IMR-90 (cell line): ENCODE measurements at regions not wholly inside any gene's neighbourhood (a gene's known extent, or its start where the extent isn't known, plus 50 kb on each side); places are given as distances from the start of the nearest gene placed in this dataset.

Source experiments
- FOS ChIP-seq: fragments of 150-350 bp; IDR thresholded peaks from 2 replicates; pipeline ENCODE4 v1.6.1; 2016; ENCODE audit warnings: low read depth, low read length
- POLR2A ChIP-seq: IDR thresholded peaks from 2 replicates; pipeline ENCODE4 v1.6.1; 2012; ENCODE audit warnings: mild to moderate bottlenecking, low read depth, low read length
- USF2 ChIP-seq: fragments of 150-350 bp; IDR thresholded peaks from 2 replicates; pipeline ENCODE4 v1.6.1; 2017; ENCODE audit warnings: mild to moderate bottlenecking, antibody characterized with exemption, low read length, low read depth
- TF ChIP-seq, protein P1 (sequence below): conservative IDR thresholded peaks from 2 replicates; pipeline ENCODE4 v1.5.1; 2012; ENCODE audit warnings: mild to moderate bottlenecking, low read depth, low read length, improper control_type of control experiment

DNA sequence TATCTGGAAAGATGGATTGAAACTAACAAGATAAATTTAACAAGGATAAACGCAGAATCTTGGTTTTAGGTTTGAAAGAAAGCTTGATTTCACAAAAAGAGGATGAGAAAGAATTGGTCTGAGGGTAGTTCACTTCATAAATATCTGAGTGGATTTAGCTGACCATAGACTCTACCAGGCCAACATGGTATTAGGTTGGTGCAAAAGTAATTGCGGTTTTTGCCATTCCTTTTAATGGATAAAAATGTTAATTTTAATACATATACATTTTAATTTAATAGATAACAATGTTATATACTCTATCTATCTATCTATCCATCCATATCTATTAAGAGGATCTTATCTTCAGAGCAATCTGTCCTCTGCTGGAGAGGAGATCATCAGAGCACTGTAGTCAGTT, 70.2 kb upstream of the PLXNA2 start:
- TF ChIP-seq USF2 (no peak), POLR2A (no peak), FOS (no peak)
- TF ChIP-seq, protein P1, sequence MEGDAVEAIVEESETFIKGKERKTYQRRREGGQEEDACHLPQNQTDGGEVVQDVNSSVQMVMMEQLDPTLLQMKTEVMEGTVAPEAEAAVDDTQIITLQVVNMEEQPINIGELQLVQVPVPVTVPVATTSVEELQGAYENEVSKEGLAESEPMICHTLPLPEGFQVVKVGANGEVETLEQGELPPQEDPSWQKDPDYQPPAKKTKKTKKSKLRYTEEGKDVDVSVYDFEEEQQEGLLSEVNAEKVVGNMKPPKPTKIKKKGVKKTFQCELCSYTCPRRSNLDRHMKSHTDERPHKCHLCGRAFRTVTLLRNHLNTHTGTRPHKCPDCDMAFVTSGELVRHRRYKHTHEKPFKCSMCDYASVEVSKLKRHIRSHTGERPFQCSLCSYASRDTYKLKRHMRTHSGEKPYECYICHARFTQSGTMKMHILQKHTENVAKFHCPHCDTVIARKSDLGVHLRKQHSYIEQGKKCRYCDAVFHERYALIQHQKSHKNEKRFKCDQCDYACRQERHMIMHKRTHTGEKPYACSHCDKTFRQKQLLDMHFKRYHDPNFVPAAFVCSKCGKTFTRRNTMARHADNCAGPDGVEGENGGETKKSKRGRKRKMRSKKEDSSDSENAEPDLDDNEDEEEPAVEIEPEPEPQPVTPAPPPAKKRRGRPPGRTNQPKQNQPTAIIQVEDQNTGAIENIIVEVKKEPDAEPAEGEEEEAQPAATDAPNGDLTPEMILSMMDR = no peak
